ENCODE measurements at regions not wholly inside any gene's neighbourhood (a gene's known extent, or its start where the extent isn't known, plus 50 kb on each side); places are given as distances from the start of the nearest gene placed in this dataset.
A peak's percentile ranks its signal among the peaks of the same experiment; 100 is the strongest.

GRCh38 chr14:54175298-54175942 is 218.8 kb upstream of the BMP4 start:
- DNase-seq, result peak; percentile 66

DNA sequence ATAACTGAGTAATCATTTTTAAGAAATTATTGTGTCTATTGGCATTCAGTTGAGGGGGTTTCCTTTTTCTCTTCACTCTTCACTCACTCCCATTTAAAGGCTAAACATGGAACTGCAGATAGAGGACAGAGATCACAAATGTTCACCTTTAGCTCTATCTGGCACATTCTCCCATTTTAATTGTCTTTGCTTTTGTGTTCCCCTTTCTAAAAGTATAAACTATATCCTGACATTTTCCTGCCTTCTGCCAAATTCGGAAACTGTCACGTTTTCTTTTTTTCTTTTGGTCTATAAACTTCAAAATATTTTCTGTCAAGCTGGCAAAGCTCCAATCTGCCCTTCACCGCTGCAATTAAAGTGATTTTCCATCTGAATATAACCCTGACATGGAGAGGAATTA is 219.8 kb upstream of the CDKN3 start:
- DNase-seq, result no peak

- DNase-seq, result no peak
Measured at GRCh38 chr14:54177641-54178621, 218.9 kb upstream of the CDKN3 start.

- no peak for DNase-seq
Measured at GRCh38 chr14:54182419-54183045, 214.3 kb upstream of the CDKN3 start.

DNA sequence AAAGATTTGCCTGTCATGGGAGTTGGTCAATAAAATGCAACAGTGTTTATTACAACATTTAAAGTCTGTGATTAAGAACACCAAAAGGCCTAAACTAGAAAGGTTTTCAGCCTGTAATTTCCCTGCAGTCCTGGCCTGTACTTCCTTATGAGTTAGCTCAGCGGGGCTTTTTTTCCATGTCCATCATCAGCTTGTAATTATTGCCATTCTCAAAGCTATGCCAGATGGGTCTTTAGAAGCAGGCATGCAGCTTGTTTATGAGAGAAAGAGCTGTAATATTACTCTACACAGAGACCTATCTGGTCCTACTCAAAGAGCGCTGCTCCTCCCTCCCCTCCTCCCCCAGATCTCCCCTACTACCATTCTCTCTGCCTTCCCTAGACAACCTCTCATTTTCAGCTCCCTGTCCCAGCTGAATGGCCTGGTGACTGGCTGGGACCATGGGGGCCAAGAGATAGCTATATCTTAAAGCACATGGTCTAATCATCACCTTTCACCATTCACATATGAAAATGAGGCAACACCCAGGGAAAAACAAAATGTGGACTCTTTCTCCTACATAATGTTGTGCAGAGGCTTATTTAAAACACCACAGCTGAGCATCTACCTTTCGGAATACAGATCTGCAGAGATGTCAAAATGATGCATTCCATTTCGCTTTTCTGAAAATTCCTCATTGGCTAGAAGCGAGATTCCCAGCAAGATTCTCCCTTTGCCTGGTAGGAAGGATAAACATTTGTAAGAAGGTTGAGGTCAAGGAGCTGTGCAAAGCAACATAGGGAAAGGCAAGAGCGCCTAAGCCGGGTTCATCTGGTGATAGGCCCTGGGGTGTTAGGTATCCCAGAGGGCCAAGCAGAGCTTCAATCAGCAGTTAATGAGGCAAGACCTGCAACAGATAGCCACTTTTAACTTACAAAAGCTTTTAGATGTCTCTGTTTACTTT is 209.7 kb upstream of the CDKN3 start:
- peak; percentile 74 for DNase-seq

GRCh38 chr14:54188064-54188666 is 208.6 kb upstream of the CDKN3 start:
- no peak for DNase-seq

DNA sequence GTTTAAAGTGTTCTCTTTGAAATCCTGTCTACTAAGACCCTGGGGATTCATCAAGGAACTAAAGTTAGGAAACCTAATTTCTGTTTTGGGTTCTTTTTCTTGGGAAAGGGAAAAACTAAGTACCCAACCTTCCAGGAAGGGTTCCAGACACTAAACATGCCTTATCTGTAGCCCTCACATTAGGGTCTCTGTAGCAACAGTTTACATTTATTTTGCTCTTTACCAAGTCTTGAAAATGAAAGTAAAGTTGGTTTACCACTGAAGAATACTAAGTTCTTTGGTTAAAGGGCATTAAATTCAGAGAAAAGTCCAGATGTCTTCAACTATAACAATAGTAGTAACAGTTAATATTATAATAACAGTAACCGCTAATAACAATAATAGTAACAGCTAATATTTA is 207.5 kb upstream of the CDKN3 start:
- no peak for DNase-seq

DNA sequence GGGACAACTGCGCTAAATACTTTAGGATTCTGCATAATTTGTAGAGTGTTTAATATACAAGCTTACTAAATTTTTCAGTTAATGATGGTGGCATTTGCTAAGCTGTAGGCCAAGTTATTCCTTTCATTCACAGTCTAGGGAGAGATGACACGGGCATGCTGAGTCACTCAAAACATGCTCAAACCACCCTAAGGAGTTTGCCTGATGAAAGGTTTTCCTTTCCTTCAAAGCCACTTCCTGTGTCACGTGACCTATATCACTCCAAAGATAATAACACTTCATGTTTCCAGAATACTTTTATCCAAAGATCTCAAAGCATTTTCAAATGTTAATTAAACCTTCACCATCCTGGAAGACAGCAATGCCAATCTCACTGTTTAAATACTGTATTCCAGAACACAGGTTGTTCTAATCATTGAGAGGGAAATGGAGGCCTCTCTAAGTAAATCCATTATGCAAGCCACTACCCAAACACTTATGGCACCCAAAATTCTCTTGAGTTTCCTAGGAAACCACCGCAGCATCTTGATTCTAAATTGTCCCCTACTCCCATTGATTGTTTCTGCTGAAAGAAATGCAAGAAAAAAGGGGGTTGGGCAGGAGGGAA is 207.0 kb upstream of the CDKN3 start:
- DNase-seq, result no peak

DNA sequence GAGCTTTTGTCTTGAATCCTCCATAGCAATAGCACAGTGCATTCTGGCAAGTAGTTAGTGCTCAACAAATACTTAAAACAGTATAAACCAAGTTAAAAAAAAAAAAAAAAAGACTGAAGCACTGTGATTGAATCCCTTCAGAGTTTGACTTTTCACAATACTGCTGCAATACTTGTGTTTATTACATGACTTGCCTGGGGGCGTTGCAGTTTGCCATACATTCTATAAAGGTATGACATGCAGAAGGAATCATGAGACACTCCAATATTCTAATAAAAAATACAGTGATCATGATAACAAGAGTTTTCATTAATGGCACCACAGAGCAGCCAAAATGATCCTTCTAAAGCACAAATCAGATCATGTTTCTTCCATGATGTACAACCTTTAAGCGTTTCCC is 205.0 kb upstream of the CDKN3 start:
- no peak for DNase-seq

- DNase-seq, result no peak
Measured at GRCh38 chr14:54192610-54193009, 204.2 kb upstream of the CDKN3 start.

GRCh38 chr14:54193871-54194270 is 202.9 kb upstream of the CDKN3 start:
- no peak for DNase-seq

DNA sequence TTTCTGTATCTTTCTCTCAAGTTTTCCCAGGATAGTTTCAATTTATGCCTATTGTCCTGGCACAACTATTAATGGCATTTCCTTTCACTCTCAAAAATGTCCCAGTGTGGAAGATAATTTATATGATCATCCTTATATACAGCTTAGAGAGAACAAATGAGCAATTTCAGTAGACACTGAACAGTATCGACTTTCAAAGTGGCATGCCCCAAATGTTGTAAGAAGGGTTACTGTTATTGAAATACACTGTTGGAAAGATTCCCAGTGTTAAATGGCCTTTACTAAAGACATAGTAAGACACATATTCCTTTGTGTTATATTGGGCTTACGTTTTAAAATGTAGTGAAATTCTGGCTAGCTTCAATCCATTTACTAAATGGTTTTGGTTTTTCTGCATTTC is 202.3 kb upstream of the CDKN3 start:
- DNase-seq, result no peak

GRCh38 chr14:54197369-54197768 is 199.4 kb upstream of the CDKN3 start:
- DNase-seq, result no peak

GRCh38 chr14:54200726-54201125 is 196.1 kb upstream of the CDKN3 start:
- no peak for DNase-seq

- no peak for DNase-seq
Measured at GRCh38 chr14:54202288-54202687, 194.5 kb upstream of the CDKN3 start.

GRCh38 chr14:54206516-54206915 is 190.3 kb upstream of the CDKN3 start:
- no peak for DNase-seq

- DNase-seq, result no peak
Measured at GRCh38 chr14:54207075-54207474, 189.7 kb upstream of the CDKN3 start.

- DNase-seq, result no peak
Measured at GRCh38 chr14:54207476-54208462, 189.0 kb upstream of the CDKN3 start.

- no peak for DNase-seq
Measured at GRCh38 chr14:54208751-54209150, 188.1 kb upstream of the CDKN3 start.

DNA sequence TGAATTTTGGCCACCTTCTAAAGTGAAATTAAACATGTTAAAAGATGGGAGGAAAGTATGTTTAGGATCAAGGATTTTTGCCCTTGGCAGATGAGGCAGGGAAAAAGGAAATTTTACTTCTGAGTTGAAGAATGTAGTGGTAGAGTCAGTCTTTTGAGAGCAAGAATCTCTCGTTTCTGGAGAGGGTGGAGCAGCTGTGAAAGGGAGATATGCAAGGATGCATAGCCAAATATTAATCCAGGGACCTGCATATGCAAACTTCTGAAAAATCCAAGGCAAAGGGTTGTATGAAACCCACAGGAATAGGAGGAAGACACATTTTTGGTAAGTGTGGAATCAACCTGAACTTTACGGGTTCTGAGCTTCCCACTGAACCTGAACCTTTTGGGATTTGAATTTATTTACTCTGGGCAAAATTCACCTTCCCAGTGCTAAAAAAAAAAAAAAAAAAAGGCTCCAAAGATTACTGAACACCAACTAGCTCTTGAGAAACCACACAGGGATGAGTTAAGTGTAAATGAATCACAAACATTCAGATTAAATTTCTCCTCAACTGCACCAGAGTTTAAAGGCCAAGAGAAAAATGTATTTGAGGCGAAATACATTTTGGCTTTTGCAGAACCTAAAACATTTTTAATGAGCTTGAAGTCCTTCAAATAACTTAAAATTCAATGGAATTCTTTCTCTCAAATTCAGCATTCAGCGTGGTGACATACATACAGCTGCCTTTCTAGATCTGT is 187.1 kb upstream of the CDKN3 start:
- no peak for DNase-seq

All from NCI-H446 treated with DMSO at 0.1 percent for 48 hours (cell line).